Inferior parietal cortex (tissue), 1 donor: ENCODE measurements at regions not wholly inside any gene's neighbourhood (a gene's known extent, or its start where the extent isn't known, plus 50 kb on each side); places are given as distances from the start of the nearest gene placed in this dataset.
"Not testable (repeated sequence)": the region's sequence is repeated elsewhere in the genome, so short reads cannot be mapped to it uniquely, and the experiment has no call there.

ENCODE experiments used
- DNase-seq: peaks from one replicate; pipeline ENCODE4 v3.0.0-alpha.2; 2016; ENCODE audit errors: extremely low spot score

DNA sequence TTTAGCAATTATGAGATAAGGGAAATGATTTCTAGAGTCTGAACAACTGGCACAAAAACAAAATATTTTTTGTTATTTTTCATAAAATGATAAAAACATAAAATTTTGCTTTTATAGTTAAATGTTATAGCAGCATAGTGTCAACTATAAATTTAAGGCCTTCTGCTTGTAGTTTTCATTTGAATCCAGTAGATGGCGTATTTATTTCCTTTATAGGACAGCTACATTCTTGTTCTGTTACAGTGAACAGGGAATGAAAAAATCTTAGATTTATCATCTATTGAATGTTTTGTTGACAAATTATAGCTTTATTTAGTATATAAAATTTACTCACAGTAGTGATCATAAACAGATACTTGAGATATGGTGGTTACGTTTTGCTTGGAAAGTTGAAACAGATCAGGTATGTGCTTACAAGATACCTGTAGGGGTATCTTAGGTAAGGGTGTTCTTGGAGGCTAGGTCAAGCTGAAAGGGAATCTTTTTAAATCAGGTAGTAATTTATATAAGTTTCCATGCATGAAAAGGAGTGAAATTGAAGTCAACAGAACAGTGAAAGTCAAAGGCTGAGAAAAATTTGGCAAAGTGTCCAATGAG, 239.3 kb upstream of the GRIN3A start:
- peak; percentile 53 for DNase-seq

DNA sequence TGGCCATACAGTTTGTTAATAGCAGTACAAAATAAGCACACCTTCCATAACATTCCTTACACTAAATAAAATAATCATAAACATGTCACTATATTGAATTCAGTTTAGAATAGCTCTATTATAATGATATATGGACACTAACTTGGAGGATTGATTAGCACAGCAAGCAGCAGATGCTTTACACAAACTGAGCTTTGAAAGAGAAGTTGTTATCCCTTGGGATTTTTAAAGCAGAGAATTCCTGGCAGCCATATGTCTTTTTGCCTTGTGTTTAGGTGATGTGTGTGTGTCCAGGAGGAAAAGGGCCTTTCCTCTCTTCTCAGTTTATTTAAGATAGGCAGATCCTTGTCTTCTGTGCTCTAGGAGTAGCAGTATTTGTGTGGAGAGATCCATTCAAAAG, 232.2 kb upstream of the GRIN3A start:
- DNase-seq, result no peak

DNA sequence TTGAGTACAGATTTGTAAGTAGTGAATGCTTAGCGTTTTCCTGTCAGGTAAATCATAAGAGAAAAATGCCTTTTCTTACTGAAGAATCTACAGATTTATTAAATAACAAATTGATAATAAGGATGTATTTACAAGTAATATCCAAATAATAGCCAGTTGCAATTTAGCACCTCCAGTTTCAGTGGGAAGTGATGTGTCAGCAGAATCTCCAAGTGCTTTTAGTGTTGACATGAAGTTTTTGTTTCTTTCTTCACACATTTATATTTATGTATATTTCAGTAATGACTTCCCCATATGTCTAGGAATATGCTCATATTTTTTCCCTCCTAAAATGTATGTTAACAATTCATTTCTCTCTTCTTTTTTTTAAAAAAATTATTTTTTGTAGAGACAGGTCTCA, 229.9 kb upstream of the GRIN3A start:
- no peak for DNase-seq

DNA sequence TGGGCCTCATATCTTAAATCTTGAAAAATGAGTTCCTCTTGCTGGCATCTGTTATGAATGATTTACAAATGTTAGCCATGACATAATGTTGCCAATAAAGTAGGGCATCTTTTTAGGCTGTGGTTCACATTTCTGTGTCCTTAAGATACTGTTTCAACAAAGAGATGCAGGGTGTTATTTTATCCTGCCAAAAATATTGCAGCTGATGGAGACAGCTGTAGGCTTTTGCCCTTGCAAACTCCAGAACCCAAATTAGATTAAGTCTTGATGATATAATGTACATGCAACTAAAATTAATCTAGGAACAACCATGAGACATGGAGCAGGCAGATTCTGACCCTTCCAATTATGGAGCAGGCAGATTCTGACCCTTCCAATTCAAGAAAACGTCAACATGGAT, 228.2 kb upstream of the GRIN3A start:
- DNase-seq, result no peak

DNA sequence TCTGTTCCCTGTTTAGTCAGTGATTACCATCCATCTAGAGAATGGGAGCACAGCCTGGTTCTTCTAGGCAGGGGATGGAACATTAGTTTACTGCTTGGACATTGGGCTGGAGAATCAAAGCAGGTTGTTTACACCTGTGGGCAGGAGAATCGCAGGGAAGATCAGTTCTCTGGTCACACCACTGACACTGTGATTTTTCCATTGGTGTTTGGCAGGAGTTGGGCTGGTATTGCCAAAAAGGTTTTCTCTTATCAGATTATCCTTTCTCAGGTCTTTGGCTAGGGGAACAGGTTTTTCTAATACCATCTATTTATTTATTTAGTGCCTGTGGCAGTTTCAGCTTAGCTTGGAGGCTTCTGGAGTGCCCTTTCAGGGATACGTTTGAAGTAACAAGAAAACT, 219.3 kb upstream of the GRIN3A start:
- no peak for DNase-seq

DNA sequence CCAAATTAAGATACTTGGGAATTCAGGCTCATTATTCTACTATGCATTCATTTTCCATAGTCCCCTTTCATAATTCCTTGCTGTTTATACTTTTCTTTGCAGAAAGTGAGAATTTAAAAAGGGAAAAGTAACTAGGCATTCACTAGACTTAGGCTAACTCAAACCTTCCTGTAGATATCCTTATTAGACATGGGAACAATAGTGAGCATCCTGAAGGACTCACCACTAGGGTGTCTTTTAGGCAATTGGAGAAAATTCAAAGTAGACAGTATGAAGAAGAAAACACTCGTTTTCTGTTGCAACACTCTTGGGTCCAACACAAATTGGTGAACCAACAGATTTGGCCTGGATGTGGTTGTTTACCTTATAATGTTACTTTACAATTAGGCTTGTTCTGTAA, 213.2 kb upstream of the GRIN3A start:
- DNase-seq, result no peak

DNA sequence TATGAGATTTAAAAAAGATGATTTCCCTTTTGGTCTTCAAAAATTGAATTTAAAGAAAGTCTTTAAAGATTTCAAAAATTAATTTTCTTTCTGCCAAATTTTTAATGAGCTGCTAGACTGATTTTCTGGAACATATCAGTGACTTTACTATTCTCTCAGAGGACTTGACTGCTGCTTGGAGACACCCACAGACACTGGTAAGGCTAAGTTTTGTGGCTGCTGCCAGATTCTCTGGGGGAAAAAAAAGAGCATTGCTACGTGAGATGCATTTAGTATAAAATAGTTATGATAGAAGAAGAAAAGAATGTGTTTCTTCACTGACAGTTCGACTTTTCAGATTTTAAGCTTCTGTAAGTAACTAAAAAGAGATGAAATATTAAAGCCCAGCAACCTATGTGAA, 193.3 kb upstream of the GRIN3A start:
- no peak for DNase-seq

DNA sequence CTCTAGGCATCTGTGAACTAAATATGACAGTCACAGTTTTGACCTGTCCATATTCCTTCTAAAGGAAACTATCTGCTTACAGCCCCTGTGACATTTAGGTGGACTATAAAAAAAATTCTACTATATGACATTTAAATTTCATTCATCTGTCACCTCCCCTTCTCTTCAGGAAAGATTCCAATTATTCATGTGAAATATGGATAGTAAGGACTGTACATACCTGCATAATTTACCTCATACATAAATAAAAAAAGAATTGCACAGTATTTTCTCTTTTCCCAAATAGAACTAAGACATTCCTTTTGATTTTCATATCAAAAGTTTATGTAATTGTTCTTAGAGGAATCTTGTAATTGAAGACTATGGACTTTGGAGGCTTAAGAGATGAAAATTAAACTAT, 192.3 kb upstream of the GRIN3A start:
- no peak for DNase-seq

DNA sequence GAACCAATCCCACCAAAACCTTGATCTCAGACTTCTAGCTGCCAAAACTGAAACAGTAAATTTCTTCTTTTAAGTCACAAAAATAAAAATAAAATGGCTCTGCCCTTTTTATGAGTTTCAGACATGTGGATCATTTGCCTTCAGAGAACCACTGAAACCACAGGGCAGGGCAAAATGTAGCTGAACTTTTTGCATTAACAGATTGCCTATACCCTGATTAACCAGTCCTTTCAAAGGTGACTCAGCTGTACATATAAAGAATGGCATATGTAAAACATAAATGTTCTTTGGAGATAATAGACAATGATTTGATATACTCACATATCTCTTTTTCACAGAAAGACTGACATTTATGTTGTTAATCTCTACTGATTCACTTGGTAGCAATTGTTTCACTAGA, 187.1 kb upstream of the GRIN3A start:
- no peak for DNase-seq

DNA sequence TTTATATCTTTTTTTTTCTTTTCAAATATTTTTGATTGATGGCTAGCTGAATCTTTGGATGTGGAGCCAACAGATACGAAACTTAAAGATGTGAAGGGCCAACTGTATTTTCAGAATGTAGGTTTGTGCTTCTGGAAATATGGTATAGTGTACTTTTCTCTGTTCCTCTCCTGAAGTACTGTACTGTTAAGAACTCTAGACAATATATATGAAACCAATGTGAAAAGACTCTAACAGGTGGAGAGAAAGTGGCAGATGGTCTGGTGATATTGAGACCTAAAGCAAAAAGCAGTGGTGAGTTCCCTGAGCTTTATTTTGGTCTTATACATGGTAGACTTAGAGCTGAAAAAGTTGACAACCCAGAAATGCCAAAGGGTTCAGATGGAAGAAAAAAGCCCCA, 185.0 kb upstream of the GRIN3A start:
- DNase-seq, result no peak

DNA sequence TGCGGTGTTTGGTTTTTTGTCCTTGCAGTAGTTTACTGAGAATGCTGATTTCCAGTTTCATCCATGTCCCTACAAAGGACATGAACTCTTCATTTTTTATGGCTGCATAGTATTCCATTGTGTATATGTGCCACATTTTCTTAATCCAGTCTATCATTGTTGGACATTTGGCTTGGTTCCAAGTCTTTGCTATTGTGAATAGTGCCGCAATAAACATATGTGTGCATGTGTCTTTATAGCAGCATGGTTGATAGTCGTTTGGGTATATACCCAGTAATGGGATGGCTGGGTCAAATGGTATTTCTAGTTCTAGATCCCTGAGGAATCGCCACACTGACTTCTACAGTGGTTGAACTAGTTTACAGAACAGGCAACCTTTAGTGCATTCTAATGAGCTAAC, 178.5 kb upstream of the GRIN3A start:
- DNase-seq, result not testable (repeated sequence)

DNA sequence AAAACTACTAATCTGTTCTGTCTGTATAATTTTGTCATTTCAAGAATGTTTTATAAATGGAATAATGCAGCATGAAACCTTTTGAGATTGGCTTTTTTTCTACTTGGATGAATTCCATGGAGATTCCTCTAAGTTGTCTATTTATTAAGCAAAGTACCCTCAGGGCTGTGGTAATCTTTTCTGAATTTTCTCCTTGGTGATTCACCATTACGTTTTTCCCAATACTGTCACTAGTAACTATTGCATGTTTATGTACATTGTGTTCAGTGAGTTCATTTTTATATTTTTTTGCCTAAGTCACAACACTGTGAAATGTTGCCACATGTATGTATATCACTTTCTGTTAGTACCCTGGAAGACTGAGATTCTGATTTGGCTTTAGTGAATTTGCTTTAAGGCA, 177.0 kb upstream of the GRIN3A start:
- no peak for DNase-seq

DNA sequence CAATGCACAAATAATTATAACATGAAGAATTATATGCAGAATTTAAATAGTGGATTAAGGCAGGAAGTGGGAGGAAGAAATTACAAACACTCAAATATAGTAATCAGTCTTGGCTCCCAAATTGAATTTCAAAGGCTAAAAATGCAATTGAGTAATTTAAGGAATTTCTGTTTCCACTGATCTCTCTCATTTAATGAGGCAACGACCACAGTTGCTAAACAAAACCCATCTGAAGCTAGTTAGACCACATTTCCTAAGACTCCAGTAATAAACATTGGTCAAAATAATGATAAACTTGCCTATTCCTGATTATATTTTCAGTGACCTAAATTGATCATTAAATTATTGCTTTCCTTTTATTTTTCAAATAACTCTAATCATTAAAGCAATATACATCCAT, 174.3 kb upstream of the GRIN3A start:
- no peak for DNase-seq

DNA sequence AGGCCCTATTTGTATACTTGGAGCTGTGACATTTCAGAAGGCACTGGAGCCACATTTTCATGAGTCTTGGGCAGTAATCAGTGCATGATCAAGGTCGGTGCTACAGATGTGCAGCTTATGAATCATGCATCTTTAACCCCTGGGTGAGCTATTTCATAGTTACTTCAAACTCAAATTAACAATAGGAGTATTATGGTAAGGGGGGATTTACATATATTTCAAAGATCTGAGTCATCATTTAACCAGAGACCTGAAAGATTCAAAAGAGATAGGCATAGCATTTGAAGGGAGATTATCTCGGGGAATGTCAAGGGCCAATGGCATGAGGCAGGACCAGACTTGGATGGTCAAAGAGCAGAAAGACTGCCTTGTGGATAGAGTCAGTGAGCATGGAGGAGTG, 169.0 kb upstream of the GRIN3A start:
- no peak for DNase-seq

DNA sequence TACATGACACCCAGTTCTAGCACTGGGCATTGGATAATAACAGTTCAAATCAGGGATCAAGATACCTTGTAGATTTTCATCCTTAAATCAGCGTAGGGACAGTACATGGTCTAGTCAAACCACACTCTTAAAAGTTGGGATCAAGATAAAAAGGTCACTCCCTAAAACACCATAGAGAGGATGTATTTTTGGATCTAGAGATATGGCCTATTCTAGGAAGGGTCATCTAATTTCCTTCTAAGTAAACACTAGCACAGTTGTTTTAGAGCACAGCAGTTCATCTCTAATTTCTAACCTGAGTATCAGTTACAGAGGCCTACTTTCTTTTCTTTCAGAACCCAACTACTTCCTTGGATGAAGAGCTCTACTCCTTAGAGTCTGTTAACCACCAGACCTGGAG, 166.4 kb upstream of the GRIN3A start:
- no peak for DNase-seq

DNA sequence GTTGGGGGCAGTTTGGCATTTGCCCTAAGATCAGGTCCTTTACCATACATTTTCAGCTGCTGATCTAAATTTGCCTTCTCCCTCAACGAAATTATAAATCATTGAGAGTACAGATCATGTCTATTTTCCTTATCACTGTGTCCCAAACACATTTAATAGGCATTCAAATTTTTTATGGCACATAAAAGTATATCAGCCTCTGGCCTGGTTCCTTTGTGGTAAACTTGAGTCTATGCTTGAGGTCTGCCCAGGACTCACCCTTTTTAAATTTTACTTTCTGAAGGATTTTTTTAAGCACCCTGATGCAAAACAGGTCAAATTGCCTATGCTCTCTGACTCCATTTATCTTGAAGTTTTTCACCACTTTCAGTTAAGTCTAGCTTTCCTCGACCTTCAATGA, 163.6 kb upstream of the GRIN3A start:
- no peak for DNase-seq

DNA sequence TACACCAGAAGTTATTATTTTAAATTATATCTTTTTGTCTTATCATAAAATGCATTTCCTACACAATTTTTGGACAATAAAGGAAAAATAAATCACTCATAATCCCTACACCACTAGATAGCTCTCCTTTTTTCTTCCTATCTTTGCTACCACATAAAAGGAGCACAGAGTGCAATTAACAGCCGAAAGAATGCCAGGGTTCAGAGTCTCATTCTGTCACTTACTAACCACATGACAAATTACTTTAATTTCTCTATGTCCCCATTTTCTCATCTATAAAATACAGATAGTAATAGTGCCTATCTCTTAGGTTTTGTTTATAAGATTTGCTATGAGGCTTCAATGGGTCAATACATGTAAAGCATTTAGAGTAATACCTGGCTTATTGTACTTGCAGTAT, 158.7 kb upstream of the GRIN3A start:
- no peak for DNase-seq

DNA sequence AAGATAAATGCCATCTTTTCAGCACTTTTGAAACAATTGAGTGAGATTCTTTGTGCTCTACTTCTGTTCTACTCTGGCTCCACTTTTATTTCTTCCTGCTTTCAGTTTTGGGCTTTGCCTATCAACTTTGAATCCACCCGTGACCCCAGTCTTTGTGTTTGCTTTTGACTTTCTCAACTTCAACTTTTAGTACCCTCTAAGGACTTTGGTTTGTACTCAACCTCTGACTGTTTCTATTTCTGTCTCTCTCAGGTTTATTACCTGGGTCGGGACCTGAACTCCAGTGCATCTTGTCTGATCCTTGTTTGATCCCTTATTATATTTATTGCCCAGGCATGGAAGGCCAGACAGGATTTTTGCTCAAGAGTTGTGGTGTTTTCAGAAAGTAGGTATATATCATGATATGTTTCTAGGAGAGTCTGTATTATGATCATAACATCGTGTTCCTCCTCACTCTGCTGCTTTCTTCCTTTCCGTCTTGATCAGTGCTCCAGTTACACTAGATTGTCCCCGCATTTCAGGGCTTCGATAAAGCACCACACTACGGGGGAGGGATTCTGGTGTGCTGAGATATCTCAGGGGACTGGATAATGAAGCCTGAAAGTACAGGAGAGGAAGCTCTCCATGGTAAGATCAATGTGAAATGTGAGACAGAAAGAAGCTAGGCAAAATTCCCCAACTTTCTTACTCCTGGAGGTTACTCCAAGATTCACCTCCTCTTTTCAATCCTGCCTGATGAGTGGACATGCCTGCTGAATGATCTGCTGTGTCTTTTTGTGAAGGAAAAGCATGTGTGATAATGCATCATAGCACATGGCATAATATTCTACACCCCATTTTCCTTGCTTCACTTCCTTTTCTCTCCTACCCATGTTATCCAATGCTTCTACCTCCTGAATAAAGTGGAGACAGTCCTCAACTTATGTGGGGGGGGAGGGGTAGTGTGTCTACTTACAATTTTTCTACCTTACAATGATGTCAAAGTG, 155.5 kb upstream of the GRIN3A start:
- DNase-seq, result no peak

DNA sequence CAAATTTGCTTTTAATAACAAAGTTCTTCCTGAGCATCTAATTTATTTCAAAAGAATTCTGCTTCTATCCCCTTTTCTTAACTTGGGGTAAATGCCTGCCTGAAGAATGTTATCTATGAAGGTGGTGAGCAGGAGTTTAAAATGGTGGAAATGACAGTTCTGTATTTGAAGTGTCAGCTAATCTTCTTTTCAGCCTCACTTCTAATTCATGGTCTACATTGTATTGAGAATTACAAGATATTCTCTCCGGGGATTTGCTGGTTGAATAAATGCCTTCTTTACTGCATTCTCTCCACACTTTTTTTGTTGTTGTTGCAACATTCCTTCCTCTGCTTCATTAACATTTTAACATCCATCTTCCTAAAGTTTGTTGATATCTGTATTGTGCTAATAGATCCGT, 143.1 kb upstream of the GRIN3A start:
- DNase-seq, result no peak

DNA sequence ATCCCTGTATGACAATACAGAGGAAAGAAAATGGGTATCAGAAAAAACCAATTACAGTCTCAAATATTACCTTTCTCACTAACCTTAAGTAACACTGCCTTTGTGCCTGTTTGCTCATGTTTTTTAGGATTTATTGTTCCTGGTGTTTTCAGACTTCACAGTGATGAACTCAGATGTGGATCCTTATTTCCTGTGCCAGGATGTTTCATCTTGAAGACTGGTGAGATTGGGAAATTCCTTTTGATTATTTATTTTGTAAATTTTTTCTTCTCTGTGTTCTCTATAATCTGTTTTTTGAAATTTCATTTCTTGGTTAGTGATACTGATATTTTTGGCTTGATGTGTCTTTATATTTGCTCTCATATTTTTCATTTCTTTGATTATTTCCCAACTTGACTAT, 142.4 kb upstream of the GRIN3A start:
- DNase-seq, result no peak

DNA sequence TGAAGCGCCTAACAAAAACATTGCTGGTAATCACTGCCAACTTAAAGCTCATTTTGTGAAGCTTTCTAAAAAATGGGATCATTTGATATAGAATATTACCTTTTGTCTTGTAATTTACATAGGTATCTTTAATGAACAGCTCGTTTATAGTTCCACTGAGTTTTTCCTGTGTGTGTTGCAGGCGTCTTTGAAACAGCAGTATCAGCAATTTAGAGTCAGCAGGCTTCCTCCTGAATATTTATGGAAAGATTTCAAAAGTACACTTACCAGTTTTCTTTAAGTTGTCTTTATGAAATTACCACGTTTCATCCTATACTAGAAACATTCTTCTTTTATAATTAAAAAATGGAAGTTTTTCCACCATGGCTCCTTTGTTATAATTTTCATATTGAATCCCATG, 140.3 kb upstream of the GRIN3A start:
- DNase-seq, result no peak

DNA sequence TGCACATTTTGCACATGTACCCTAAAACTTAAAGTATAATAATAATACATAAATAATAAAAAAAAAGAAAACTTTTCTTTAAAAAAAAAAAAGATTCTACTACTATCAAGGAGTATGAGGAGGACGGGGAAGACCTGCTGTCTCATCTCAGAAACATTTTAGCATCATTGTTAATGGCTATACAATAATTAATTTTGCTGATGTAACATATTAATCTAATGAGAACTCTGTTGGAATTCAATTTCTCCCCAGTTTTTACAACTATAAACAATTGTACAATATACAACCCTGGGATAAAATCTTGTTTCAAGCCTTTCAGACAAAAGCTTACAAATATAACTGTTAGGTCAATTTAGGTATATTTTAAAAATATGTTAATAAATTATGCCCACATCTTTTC, 139.0 kb upstream of the GRIN3A start:
- DNase-seq, result no peak

DNA sequence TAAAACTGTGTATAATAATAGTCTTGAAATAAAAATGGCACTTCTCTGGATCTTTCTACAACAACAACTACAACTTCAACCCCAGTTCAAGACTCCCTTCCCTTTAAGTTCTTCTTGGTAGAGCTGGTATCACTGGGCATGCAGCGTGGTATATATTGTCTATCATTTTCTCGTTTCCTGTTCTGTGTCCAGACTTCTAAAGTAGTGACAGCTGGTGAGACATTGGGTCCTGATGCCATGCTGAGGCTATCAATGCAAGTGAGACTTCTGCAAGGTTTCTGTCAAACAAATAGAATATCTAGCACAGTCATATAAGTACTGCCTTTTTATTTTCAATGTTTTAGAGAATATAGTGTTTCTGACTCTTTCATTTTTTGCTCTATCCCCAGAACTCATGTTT, 123.0 kb upstream of the GRIN3A start:
- no peak for DNase-seq

DNA sequence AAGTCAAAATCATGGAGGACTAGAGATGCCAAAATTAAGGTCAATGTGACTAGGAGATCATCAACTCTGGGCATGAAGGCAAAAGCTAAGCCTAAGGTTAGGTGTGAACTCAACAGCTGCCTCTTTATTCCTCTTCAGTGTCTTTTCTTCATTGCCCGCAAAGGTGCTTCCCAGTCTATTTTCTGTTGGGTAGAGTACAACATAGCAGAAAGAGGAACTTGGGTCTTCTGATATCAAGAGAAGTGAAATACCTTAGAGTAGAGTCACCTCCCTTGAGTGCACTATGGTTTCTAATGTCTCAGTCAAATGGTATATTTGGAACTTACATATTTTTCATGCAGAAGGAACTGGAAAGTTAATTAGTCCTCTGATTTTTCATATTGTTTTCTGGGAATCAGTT, 122.5 kb upstream of the GRIN3A start:
- DNase-seq, result no peak
